Nephron progenitor cell (in vitro differentiated cells): ENCODE measurements at regions not wholly inside any gene's neighbourhood (a gene's known extent, or its start where the extent isn't known, plus 50 kb on each side); places are given as distances from the start of the nearest gene placed in this dataset.

Experiments used
- DNase-seq: peaks from one replicate; pipeline ENCODE4 v3.0.0; 2021
- H3K27ac Mint-ChIP-seq: 2 replicates; pipeline ENCODE4 v1.8.0; 2021; ENCODE audit warnings: mild to moderate bottlenecking, moderate library complexity, mixed read lengths
- H3K27me3 Mint-ChIP-seq: 2 replicates; pipeline ENCODE4 v1.8.0; 2021; ENCODE audit warnings: mild to moderate bottlenecking, low read depth, mixed read lengths; ENCODE audit not compliant: poor library complexity
- H3K36me3 Mint-ChIP-seq: 2 replicates; pipeline ENCODE4 v1.8.0; 2021; ENCODE audit warnings: low read depth, mixed read lengths
- H3K4me1 Mint-ChIP-seq: 2 replicates; pipeline ENCODE4 v1.8.0; 2021; ENCODE audit warnings: mixed read lengths
- H3K4me3 Mint-ChIP-seq: 2 replicates; pipeline ENCODE4 v1.8.0; 2021; ENCODE audit warnings: mild to moderate bottlenecking, moderate library complexity, mixed read lengths
- H3K9me3 Mint-ChIP-seq: 2 replicates; pipeline ENCODE4 v1.8.0; 2021; ENCODE audit warnings: mild to moderate bottlenecking, moderate library complexity, mixed read lengths
- CTCF ChIP-seq: fragments of 200-600 bp; sonication (generic); IDR thresholded peaks from 2 replicates; pipeline ENCODE4 v1.5.0; 2021; ENCODE audit warnings: antibody characterized with exemption

- no peaks in the 10 kb centered on the region for H3K4me1 Mint-ChIP-seq
- H3K4me3 Mint-ChIP-seq = no peak overlapping the region
- no peak for DNase-seq
- no peaks in the 10 kb centered on the region for H3K9me3 Mint-ChIP-seq
- no peaks in the 10 kb centered on the region for H3K27me3 Mint-ChIP-seq
- H3K27ac Mint-ChIP-seq = no peak overlapping the region
- no peak for TF ChIP-seq CTCF
- no peaks in the 10 kb centered on the region for H3K36me3 Mint-ChIP-seq
These were observed 147.6 kb upstream of the FLRT2 start for GRCh38 chr14:85382341-85382740.

- Mint-ChIP-seq H3K27me3 (no peaks in the 10 kb centered on the region), H3K4me3 (no peak overlapping the region), H3K9me3 (no peaks in the 10 kb centered on the region), H3K4me1 (no peaks in the 10 kb centered on the region), H3K27ac (no peak overlapping the region), H3K36me3 (no peaks in the 10 kb centered on the region)
- DNase-seq = no peak
- no peak for TF ChIP-seq CTCF
These were observed 142.8 kb upstream of the FLRT2 start for GRCh38 chr14:85387181-85387580.

- TF ChIP-seq CTCF = no peak
- Mint-ChIP-seq H3K27ac (no peak overlapping the region), H3K27me3 (no peaks in the 10 kb centered on the region), H3K4me1 (no peaks in the 10 kb centered on the region), H3K36me3 (no peaks in the 10 kb centered on the region), H3K9me3 (no peaks in the 10 kb centered on the region), H3K4me3 (no peak overlapping the region)
- DNase-seq = no peak
These were observed 139.7 kb upstream of the FLRT2 start for GRCh38 chr14:85390236-85390635.

- Mint-ChIP-seq H3K9me3 (no peaks in the 10 kb centered on the region), H3K27ac (no peak overlapping the region), H3K4me1 (peaks cover 6% of the 10 kb centered on the region), H3K4me3 (no peak overlapping the region), H3K27me3 (no peaks in the 10 kb centered on the region), H3K36me3 (no peaks in the 10 kb centered on the region)
- no peak for TF ChIP-seq CTCF
- no peak for DNase-seq
These were observed 138.5 kb upstream of the FLRT2 start for GRCh38 chr14:85391455-85391854.

GRCh38 chr14:85391892-85392291 lies 138.1 kb upstream of the FLRT2 start:
- Mint-ChIP-seq H3K27me3 (no peaks in the 10 kb centered on the region), H3K36me3 (no peaks in the 10 kb centered on the region), H3K27ac (no peak overlapping the region), H3K4me1 (peaks cover 6% of the 10 kb centered on the region), H3K4me3 (no peak overlapping the region), H3K9me3 (no peaks in the 10 kb centered on the region)
- no peak for TF ChIP-seq CTCF
- DNase-seq = no peak

GRCh38 chr14:85399186-85399585 lies 130.8 kb upstream of the FLRT2 start:
- Mint-ChIP-seq H3K4me1 (peaks cover 6% of the 10 kb centered on the region), H3K27me3 (peaks cover 7% of the 10 kb centered on the region), H3K9me3 (no peaks in the 10 kb centered on the region), H3K27ac (no peak overlapping the region), H3K36me3 (no peaks in the 10 kb centered on the region), H3K4me3 (no peak overlapping the region)
- DNase-seq = no peak
- TF ChIP-seq CTCF = no peak
